OCI-LY1 (cell line): ENCODE measurements at regions not wholly inside any gene's neighbourhood (a gene's known extent, or its start where the extent isn't known, plus 50 kb on each side); places are given as distances from the start of the nearest gene placed in this dataset.

ENCODE experiments used
- H2AFZ ChIP-seq: fragments of 200-600 bp; sonication (generic), shearing (Covaris generic); 2 replicates; pipeline ENCODE4 v1.6.0; 2014; ENCODE audit warnings: antibody characterized with exemption, mild to moderate bottlenecking, low read length
- H3F3A ChIP-seq: fragments of 200-600 bp; sonication (generic), shearing (Covaris generic); 2 replicates; pipeline ENCODE4 v1.6.0; 2014; ENCODE audit warnings: mild to moderate bottlenecking, antibody characterized with exemption, low read length, moderate library complexity; ENCODE audit not compliant: insufficient read depth
- H3K27ac ChIP-seq: fragments of 200-600 bp; sonication (generic); 2 replicates; pipeline ENCODE4 v1.5.1; 2014; ENCODE audit warnings: low read length, mixed run types, mild to moderate bottlenecking, low read depth; ENCODE audit not compliant: poor library complexity, severe bottlenecking
- H3K27me3 ChIP-seq: fragments of 200-600 bp; sonication (generic); 2 replicates; pipeline ENCODE4 v1.6.0; 2014; ENCODE audit warnings: antibody characterized with exemption, mild to moderate bottlenecking, low read length, moderate library complexity; ENCODE audit not compliant: insufficient read depth
- H3K36me3 ChIP-seq: fragments of 200-600 bp; sonication (generic); 2 replicates; pipeline ENCODE4 v1.6.1; 2014; ENCODE audit warnings: mild to moderate bottlenecking, antibody characterized with exemption, low read length, moderate library complexity, mixed read lengths; ENCODE audit not compliant: insufficient read depth
- H3K4me1 ChIP-seq: fragments of 200-600 bp; sonication (generic); 2 replicates; pipeline ENCODE4 v1.5.1; 2014; ENCODE audit warnings: mild to moderate bottlenecking, low read length, moderate library complexity; ENCODE audit not compliant: insufficient read depth, severe bottlenecking
- H3K4me2 ChIP-seq: fragments of 200-600 bp; sonication (generic), shearing (Covaris generic); 2 replicates; pipeline ENCODE4 v1.6.1; 2014; ENCODE audit warnings: low read length
- H3K4me3 ChIP-seq: fragments of 200-600 bp; sonication (generic); 2 replicates; pipeline ENCODE4 v1.5.1; 2014; ENCODE audit warnings: low read length, low read depth, mild to moderate bottlenecking, mixed read lengths; ENCODE audit not compliant: poor library complexity, severe bottlenecking
- H3K79me2 ChIP-seq: fragments of 200-600 bp; shearing (Covaris generic); 2 replicates; pipeline ENCODE4 v1.6.1; 2016; ENCODE audit warnings: mixed run types, low read length, mixed read lengths; ENCODE audit not compliant: insufficient read depth
- H3K9ac ChIP-seq: fragments of 200-600 bp; sonication (generic), shearing (Covaris generic); 2 replicates; pipeline ENCODE4 v1.6.1; 2014; ENCODE audit warnings: mild to moderate bottlenecking, low read length, mixed read lengths
- H3K9me2 ChIP-seq: fragments of 200-600 bp; sonication (generic), shearing (Covaris generic); 2 replicates; pipeline ENCODE4 v1.6.1; 2014; ENCODE audit warnings: low read depth, mild to moderate bottlenecking, low read length, mixed read lengths
- H3K9me3 ChIP-seq: fragments of 200-600 bp; shearing (Covaris generic); 2 replicates; pipeline ENCODE4 v1.6.1; 2014; ENCODE audit warnings: low read length, mixed read lengths
- H4K20me1 ChIP-seq: fragments of 200-600 bp; sonication (generic), shearing (Covaris generic); 2 replicates; pipeline ENCODE4 v1.6.0; 2016; ENCODE audit warnings: mild to moderate bottlenecking, low read length; ENCODE audit not compliant: insufficient read depth
- EZH2 ChIP-seq: fragments of 200-600 bp; sonication (generic), shearing (Covaris generic); IDR thresholded peaks from 2 replicates; pipeline ENCODE4 v1.8.0; 2017; ENCODE audit warnings: borderline replicate concordance, mixed run types, mild to moderate bottlenecking, antibody characterized with exemption, low read length, moderate library complexity, mixed read lengths
- TF ChIP-seq, protein P1 (sequence below): fragments of 200-600 bp; sonication (generic), shearing (Covaris generic); IDR thresholded peaks from 2 replicates; pipeline ENCODE4 v1.5.1; 2017; ENCODE audit warnings: mild to moderate bottlenecking, antibody characterized with exemption, low read length, moderate library complexity, mixed read lengths

- H3K36me3 ChIP-seq: no peaks in the 10 kb centered on the region
Observed at GRCh38 chr13:60654415-60654814, 257.4 kb downstream of the TDRD3 start.

DNA sequence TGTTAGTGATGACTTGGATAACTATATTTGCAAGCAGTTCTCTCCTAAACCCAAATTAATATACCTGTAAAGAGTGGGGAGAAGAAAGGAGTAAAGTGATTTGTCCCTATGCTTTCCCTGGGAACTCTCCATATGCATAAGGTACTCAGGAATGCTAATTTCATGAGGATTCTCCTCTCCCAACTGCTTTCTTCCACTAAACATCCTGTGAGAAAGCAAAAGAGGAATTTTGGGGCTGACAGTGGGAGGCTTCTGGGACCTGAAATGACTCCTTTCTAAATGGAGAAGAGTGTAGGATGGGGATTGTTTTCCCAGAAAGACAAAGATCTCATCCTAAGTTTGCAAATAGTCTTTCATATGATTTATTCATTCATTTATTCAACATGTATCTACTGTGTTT is 250.5 kb downstream of the TDRD3 start:
- Histone ChIP-seq H3K36me3 (no peaks in the 10 kb centered on the region), H4K20me1 (no peaks in the 10 kb centered on the region), H3K9ac (no peak overlapping the region), H3K9me3 (no peaks in the 10 kb centered on the region), H3K4me2 (no peak overlapping the region), H3K79me2 (no peaks in the 10 kb centered on the region), H3F3A (no peaks in the 10 kb centered on the region), H3K27me3 (no peaks in the 10 kb centered on the region), H3K27ac (no peak overlapping the region), H3K4me1 (no peaks in the 10 kb centered on the region), H3K4me3 (no peak overlapping the region), H2AFZ (no peak overlapping the region), H3K9me2 (no peaks in the 10 kb centered on the region)
- no peak for TF ChIP-seq EZH2
- TF ChIP-seq, protein P1, sequence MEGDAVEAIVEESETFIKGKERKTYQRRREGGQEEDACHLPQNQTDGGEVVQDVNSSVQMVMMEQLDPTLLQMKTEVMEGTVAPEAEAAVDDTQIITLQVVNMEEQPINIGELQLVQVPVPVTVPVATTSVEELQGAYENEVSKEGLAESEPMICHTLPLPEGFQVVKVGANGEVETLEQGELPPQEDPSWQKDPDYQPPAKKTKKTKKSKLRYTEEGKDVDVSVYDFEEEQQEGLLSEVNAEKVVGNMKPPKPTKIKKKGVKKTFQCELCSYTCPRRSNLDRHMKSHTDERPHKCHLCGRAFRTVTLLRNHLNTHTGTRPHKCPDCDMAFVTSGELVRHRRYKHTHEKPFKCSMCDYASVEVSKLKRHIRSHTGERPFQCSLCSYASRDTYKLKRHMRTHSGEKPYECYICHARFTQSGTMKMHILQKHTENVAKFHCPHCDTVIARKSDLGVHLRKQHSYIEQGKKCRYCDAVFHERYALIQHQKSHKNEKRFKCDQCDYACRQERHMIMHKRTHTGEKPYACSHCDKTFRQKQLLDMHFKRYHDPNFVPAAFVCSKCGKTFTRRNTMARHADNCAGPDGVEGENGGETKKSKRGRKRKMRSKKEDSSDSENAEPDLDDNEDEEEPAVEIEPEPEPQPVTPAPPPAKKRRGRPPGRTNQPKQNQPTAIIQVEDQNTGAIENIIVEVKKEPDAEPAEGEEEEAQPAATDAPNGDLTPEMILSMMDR: no peak

More at GRCh38 chr13:60654415-60654814, 257.4 kb downstream of the TDRD3 start:
- no peaks in the 10 kb centered on the region for H3K79me2 ChIP-seq
- no peaks in the 10 kb centered on the region for H3F3A ChIP-seq
- H2AFZ ChIP-seq: no peak overlapping the region
- TF ChIP-seq, protein P1: peak; percentile 46
- TF ChIP-seq EZH2: no peak
- H4K20me1 ChIP-seq: no peaks in the 10 kb centered on the region
- no peak overlapping the region for H3K4me3 ChIP-seq
- H3K27ac ChIP-seq: no peak overlapping the region
- H3K27me3 ChIP-seq: no peaks in the 10 kb centered on the region
- H3K9me2 ChIP-seq: no peaks in the 10 kb centered on the region
- H3K9ac ChIP-seq: no peak overlapping the region
- H3K4me1 ChIP-seq: no peaks in the 10 kb centered on the region
- no peak overlapping the region for H3K4me2 ChIP-seq
- no peaks in the 10 kb centered on the region for H3K9me3 ChIP-seq

GRCh38 chr13:60646620-60647019 is 249.6 kb downstream of the TDRD3 start:
- H3K27ac ChIP-seq: no peak overlapping the region
- H2AFZ ChIP-seq: no peak overlapping the region
- no peaks in the 10 kb centered on the region for H4K20me1 ChIP-seq
- H3K27me3 ChIP-seq: no peaks in the 10 kb centered on the region
- no peaks in the 10 kb centered on the region for H3K79me2 ChIP-seq
- TF ChIP-seq, protein P1: no peak
- TF ChIP-seq EZH2: no peak
- H3F3A ChIP-seq: no peaks in the 10 kb centered on the region
- no peaks in the 10 kb centered on the region for H3K4me1 ChIP-seq
- H3K4me3 ChIP-seq: no peak overlapping the region
- no peak overlapping the region for H3K4me2 ChIP-seq
- no peak overlapping the region for H3K9ac ChIP-seq
- no peaks in the 10 kb centered on the region for H3K9me2 ChIP-seq
- no peaks in the 10 kb centered on the region for H3K9me3 ChIP-seq
- no peaks in the 10 kb centered on the region for H3K36me3 ChIP-seq
